ENCODE measurements at regions not wholly inside any gene's neighbourhood (a gene's known extent, or its start where the extent isn't known, plus 50 kb on each side); places are given as distances from the start of the nearest gene placed in this dataset.
"Not testable (repeated sequence)": the region's sequence is repeated elsewhere in the genome, so short reads cannot be mapped to it uniquely, and the experiment has no call there.

DNA sequence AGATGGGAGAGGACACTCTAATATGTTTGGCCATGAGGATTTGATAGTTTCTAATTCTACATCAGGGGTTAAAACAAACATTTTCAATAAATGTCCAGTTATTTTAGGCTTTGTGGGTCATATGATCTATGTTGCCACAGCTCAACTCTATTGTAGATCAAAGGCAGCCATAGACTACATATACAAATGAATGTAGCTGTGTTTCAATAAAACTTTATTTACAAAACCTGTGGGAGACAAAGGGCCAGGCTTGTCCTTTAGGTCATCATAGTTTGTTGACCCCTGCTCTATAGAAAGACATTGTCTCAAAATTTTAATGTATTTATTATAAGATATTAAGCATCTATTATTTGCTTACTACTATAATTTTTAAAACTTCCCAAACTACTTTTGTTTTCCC, 325.4 kb upstream of the MEF2C start:
- DNase-seq (ENCODE audit: low spot score) = no peak

DNA sequence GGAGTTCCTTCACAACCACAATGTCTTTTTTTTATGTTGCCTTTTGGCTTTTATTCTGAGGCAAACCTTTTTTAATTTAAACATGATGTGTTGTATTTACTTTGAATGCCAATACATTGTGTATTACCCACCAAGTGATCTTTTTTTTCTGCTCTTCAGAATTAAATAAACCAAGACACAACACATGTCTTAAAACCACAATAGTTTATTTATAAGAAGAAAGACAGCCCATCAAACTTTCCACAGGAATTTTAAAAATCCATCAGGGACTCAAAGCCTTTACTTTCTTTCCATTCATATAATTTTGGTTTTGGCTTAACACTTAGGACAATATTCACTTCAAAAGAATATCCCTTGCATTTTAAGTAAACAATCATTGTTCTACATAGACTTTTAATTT, 321.8 kb upstream of the MEF2C start:
- DNase-seq (ENCODE audit: low spot score) = no peak

DNA sequence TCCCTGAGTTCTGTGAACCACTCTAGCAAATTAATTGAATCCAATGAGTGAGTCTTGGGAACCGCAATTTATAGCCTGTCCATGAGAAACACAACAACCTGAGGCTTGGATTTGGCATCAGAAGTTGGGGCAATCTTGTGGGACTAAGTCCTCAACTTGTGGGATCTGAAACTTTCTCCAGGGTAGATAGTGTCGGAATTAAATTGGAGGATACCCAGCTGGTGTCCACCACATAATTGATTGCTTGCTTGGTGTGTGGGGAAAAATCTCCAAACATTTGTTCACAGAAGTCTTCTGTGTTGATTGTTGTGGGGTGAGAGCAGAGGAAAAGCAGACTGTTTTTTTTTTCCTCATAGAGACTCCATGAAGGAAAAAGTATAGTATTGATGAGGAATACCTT, 320.6 kb upstream of the MEF2C start:
- no peak for DNase-seq (ENCODE audit: low spot score)

DNA sequence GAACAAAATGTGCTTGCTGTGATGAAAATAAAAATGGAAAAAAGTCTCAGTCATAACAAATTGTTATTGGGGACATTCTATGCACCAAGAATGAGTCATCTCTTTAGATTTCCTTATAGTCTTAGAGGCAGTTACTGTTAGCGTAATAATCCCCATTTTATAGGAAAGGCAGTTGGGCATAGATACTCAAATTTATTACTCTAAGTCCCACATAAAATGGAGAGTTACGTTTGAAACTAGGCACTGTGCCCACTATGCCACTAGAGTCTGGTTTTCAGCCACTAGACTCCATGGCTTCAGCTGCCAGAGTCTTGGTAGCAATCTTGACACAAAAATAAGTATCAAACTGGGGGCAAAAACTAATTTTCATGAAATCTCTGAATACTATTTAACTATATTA, 317.9 kb upstream of the MEF2C start:
- no peak for DNase-seq (ENCODE audit: low spot score)

DNA sequence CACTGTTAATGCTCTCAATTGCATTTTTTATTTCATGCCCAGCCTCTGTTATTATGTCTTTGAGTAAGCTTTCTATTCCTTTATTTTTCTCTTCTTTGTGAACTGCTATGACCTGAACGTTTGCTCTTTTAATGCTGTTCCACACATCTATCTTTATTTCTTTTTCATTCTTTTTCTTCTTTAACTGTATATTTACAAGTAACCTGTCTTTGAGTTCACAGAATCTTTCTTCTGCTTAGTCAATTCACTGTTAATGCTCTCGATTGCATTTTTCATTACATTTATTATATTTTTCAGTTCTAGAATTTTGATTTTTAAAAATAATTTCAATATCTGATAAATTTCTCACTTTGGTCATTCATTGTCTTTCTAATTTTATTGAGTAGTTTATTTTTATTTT, 316.3 kb upstream of the MEF2C start:
- no peak for DNase-seq (ENCODE audit: low spot score)

DNA sequence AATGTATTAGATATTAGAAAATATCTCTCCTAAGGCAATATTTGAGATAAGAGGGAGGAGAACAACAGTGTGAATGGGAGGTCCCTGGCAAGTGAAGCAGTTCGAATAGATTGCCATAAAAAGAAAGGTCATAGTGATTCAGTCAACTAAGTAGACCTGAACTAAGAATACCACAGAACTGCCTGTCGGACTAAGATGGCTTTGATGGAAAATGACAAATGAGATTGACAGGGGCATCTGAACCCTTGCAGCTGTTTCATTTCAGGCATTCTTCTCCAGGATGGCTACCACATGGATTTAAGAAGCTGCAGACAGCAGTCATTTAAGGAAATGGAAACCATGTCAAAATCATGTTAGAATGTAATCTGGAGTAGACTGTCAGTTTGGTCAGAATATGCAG, 308.4 kb upstream of the MEF2C start:
- no peak for DNase-seq (ENCODE audit: low spot score)

DNA sequence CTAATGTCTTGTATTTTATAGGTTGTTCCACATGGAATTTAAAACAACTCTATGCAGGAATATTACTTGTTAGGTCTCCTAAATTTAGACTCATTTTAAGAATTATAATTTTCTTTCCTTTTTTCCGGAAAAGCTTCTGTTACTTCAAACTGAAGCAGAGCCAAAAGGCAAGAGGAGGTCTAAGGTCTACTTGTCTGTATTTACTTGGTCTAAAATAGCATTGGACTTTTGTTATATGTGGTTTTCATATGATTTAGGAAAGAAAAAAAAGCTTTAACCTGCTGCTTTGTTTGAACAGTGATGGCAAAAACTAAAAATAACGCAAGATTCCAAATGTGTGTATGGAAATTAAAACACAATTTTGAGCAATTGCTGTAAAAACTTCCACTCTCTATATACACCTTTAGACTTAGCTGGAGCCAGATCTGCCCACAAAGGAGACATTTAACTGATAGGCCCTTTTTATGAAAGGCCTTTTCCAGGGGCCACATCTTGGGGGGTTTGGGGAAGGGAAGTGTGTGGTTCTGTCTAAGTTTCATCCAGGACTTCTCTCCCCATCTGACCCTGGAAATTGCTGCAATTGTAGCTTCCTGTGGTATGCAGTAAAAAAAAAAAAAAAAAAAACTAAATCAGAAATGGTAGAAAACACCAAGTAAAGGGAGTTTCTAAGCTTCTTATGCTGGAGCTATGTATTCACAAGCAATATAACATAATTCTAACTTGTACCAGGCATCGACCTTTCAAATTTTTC, 307.7 kb upstream of the MEF2C start:
- DNase-seq (ENCODE audit: low spot score) = no peak

DNA sequence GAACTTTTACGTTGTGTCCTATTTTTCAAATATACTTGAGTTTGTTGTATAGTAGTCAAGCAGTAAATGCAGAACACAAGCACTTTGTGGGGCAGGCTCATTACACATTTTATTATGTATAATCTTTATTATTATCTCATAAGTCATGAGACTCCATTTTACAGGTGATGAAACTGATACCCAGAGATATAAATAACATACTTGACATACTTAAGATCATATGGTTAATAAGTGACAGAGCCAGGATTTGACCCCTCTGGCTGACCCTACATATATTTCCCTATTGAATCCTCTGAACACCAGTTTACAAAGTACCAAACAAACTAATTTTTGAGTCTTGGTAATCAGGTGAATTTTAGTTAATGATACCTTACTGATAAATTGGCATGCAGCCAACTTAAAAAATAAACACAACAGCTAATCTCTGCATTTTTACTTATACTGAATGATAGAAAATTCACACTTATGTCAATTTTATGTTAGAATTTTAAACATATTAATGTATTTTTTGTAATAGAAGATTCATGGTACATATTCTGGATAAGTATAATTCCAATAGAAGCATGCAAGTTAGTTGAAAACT, 305.0 kb upstream of the MEF2C start:
- DNase-seq (ENCODE audit: low spot score) = no peak

DNA sequence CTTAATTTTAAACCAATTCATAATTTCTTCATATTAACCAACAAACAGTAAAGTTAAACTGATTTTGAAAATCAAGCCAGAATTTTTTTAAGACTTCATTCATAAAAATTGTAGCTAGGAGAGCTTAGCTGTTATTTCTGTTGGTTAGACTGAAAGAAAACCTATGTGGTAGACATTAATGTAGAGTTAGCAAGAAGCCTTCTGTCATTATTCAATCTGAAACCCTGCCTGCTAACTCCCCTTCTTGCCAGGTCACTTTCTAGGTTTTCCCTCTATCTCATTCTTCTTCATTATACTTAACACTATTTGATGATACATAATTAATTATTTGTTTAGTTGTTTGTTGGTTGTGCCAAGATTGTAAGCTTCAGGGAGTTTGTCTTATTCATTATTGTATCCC, 304.3 kb upstream of the MEF2C start:
- no peak for DNase-seq (ENCODE audit: low spot score)

DNA sequence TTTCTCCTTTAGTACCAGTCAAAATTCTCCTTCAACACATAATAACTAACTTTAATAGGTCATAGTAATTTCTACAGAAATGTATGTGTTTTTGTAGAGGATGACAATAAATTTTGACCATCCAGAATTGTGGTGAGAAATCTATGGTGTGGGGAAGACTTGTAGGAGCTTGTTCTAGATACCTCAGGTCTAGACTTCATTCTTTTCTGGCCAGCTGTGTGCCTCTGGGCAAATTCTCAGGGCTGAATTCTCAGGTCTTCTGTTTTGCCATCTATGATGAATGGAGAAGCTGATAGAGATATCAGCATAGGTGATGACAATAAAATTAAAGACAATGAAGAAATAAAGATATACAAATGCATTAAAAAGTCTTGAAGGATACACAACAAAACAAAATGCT, 298.6 kb upstream of the MEF2C start:
- no peak for DNase-seq (ENCODE audit: low spot score)

DNA sequence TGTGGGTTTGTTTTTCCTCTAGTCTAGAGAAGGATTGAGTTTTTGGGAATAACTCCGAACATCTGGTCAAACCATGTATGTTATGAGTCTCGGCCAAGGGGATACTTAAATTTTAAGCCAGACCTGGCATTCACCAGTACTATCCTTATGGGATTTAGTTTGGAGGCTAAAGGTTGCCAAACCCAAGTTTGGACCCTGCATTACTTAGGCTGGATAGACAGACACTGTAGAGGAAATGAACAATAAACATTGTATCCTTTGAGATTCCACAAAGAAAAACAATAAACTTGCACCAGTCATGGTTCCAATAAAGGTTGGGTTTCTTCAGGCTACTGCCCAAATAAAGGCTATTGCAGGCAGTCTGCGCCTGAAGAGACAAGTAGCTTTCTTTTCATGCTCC, 296.7 kb upstream of the MEF2C start:
- no peak for DNase-seq (ENCODE audit: low spot score)

DNA sequence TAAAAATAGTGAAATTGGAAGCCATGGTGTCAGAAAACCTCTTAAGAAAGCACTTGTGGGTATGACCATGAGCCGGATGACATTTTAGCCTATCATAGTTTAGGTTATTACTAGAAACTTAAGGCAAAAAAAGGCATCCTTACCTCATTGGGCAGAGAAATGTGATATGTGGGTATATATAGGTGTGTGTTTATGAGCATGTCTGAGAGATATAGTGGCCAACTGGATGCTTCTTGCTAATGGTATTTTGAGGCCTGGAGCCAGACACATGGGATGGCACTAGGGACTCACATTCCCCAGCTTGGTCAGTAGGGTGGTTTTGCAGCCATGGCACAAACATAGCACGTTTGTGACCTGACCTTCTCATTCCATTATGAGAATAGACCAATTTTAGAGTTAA, 295.6 kb upstream of the MEF2C start:
- no peak for DNase-seq (ENCODE audit: low spot score)

DNA sequence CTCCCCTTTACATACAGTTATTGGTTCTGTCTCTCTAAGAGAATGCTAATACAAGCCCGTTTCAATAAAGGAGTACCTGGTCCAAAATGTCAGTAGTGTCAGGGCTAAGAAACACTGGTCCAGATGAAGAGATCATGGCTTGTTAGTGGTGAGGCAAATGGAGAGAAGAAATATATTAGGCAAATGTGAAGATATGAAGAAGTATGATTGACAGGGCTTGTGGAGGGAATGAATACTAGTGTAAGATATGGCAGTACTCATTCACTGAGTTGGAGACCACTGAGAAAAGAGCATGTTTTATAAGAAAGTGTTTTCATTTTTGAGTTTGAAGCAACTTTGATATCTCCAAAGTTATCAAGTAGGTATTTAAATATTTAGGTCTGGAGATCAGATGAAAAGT, 290.5 kb upstream of the MEF2C start:
- DNase-seq (ENCODE audit: low spot score) = no peak

DNA sequence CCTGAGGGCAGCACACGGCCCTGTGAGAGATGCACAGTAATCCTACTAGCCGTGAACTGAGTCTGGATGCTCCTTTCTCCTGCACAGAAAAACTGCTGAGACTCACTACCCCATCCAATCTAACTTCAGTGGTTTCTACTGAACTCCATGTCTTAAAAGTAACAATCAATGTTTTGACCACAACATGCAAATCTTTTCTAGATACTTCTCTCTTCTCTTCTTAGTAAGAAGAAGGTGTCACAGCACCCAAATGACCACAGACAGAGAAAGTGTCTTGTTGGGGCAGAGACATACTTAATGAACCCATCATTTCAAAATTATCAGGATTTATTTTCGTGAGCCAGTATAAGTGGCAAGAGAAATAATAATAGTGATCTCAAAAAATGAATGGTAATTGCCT, 285.8 kb upstream of the MEF2C start:
- DNase-seq (ENCODE audit: low spot score) = no peak

DNA sequence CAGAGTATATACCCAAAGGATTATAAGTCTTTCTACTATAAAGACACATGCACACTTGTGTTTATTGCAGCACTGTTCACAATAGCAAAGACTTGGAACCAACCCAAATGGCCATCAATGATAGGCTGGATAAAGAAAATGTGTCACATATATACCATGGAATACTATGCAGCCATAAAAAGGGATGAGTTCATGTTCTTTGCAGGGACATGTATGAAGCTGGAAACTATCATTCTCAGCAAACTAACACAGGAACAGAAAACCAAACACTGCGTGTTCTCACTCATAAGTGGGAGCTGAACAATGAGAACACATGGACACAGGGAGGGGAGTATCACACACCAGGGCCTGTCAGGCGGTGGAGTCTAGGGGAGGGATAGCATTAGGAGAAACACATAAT, 281.7 kb upstream of the MEF2C start:
- DNase-seq (ENCODE audit: low spot score) = not testable (repeated sequence)

DNA sequence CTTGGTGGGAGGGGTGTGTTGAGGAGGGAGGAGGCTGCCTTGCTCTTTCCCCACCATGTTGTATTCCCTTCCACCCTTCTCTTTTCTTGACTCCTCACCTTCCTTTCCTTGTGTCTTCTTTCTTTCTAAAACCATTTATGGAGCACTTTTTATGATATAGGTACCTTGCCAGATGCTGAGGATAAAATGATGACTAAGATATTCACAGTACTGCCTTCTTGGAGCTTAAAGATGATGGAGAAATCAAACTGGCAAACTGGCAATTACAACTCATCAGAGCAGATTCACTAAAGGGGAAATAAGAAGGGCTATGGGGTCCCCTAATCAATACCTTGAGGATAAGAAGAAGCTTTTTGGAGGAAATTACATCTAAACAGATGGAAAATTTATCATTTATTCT, 273.2 kb upstream of the MEF2C start:
- DNase-seq (ENCODE audit: low spot score) = no peak

DNA sequence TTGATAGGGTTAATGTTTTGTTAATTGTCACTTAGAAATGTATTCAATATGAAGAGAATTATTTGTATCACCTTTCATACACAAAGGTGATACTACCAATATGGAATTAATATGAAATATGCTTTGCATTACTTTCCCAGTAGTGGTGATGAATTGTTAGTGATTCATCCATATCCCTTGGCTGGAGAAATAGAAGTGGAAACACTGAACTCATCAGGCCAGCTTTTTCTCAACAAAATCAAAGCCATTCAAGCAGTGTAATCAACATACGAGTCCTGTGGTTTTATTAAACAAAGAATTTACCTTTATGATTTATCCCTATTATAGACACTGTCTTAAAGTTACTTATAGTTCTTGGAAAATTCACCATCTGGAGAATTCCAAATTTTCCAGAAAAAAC, 264.0 kb upstream of the MEF2C start:
- DNase-seq (ENCODE audit: low spot score) = no peak

DNA sequence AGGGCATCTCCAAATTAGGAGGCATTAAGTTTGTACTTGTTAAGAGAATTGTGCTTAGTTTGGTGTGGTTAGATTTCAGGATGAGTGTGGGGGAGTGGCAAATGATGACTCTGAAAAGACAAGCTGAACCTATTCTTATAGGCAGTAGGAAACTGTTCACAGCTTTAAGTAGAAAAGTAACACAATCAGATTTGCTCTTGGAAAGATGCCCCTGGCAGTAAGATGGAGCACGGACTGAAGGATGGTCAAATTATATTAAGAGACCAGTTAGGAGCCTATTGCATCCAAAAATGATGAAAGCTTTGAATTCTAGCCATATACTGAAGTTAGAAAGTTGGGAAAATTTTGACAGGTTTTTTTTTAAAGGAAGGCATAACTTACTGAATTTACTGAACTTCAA, 254.2 kb upstream of the MEF2C start:
- no peak for DNase-seq (ENCODE audit: low spot score)

DNA sequence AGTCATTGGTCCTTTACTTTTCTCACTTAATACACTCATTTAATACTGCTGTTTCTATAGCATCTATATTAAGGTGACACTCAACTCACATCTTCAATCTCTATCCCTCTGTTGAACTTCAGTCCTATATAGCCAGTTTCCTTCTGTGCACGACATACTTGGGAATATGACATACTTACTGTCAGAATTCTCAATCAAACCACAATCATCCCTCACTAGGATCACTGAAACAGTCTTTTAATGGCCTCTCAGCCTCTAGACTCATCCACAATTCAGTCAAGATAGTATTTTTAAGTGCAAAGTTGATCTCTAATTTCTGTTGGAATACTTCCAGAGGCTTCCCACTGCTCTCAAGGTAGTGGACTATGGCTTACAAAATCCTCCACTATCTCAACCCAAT, 251.0 kb upstream of the MEF2C start:
- DNase-seq (ENCODE audit: low spot score) = no peak

DNA sequence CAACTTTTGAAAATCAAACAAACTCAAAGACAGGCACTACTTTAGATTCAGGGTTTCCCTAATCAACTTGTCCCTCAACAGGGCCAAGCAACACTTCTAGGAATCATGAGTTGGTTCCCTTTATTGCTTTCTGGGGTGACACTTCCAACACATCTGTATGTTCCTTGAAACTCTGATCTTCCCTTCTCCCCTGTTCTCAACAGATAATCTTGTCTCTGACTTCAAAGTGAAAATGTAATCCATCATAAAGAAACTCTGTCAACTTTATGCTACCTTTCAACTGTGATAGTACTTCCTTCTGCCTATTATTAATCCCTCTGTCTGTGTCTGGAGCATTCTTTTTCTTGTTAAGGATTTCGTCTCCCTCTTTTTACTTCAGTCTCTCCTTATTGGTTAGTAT, 250.1 kb upstream of the MEF2C start:
- DNase-seq (ENCODE audit: low spot score) = no peak

DNA sequence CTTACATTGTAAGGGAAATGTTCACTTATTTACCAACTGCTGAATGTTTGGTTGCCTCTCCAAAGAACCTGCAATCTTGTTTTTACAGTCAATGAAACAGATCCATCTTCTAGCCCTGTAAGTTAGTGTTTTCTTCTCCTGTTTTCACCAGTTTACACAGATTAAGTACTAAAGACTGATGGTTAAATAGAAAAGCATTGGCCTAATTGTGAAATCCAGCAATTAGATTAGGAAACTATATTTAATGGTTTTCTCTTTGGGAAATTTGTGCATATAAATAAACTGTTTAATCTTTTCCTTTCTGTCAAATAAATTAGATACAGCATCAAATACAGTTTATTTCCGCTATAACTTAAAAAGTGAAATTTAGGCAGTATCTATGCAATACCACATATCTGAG, 247.9 kb upstream of the MEF2C start:
- DNase-seq (ENCODE audit: low spot score) = no peak

DNA sequence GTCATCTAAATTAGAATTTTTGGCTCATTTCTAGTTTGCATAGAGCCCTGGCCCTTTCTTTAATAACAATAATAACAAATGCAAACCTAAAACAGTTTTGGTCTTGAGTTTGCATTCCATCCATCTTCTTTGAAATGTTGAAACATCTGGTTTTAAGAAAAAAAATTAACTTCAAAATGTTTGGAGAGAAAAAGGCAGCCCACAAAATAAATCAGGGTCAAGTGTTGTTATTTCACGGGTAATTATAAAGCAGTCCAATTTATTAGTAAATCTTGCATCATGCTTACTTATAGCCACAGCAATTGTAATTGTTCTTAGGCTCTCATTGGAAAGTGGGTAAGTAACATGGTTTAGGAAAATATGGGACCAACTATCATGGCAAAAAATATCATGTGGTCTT, 247.0 kb upstream of the MEF2C start:
- DNase-seq (ENCODE audit: low spot score) = no peak

DNA sequence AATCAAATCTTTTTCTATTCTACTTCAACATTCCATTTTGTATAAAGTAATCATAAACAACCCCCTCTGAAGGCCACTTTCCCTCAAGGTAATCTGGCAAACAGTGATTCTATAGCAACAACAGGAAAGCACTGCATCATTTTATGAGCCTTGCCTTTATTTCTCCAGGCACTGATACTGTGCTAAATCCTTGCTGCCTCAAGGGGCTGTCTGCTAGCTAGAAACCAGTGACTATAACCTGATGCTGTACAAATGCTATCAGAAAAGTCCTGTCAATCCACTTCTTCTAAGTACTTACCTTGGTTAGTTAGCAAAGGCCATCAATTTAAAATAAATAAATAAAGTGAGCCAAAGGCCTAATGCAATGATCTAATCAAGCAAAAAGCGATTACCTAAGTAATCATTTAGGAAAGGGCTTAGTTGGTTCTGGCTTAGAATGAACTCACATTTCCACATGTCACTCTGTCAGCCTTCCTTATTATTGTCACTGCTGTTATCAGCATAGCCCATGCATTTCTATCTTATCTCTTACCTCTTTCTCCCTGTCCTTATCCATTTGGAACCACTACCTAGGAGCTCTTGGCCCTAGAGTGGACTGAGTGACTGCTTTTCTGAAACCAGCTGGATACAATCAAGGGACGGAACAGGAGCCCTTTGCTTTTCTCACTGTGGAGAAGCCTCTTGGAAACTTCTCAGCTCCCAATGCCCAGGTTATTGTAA, 246.1 kb upstream of the MEF2C start:
- DNase-seq (ENCODE audit: low spot score) = no peak

DNA sequence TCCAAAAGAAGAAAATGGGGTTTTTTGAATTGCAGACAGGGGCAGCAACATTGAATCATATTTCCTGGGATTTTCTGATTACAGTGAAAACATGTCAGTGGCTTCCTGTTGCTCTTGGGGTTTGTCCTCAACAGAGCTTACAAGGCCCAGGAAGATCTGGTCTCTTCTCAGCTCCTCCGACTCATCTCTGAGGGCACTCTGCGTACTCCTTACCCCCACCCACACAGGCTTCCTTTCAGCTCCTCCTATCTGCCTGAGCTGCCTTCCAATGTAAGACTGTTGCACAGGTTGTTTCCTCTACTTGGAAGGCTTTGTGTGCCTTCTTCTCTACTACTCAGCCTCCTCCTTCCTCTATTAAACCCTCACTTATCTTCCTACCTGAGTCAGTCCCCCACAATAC, 245.1 kb upstream of the MEF2C start:
- DNase-seq (ENCODE audit: low spot score) = peak; percentile 37
